OCI-LY1 (cell line): ENCODE measurements at regions not wholly inside any gene's neighbourhood (a gene's known extent, or its start where the extent isn't known, plus 50 kb on each side); places are given as distances from the start of the nearest gene placed in this dataset.

Experiments used
- H2AFZ ChIP-seq: fragments of 200-600 bp; sonication (generic), shearing (Covaris generic); 2 replicates; pipeline ENCODE4 v1.6.0; 2014; ENCODE audit warnings: antibody characterized with exemption, mild to moderate bottlenecking, low read length
- H3F3A ChIP-seq: fragments of 200-600 bp; sonication (generic), shearing (Covaris generic); 2 replicates; pipeline ENCODE4 v1.6.0; 2014; ENCODE audit warnings: mild to moderate bottlenecking, antibody characterized with exemption, low read length, moderate library complexity; ENCODE audit not compliant: insufficient read depth
- H3K27ac ChIP-seq: fragments of 200-600 bp; sonication (generic); 2 replicates; pipeline ENCODE4 v1.5.1; 2014; ENCODE audit warnings: low read length, mixed run types, mild to moderate bottlenecking, low read depth; ENCODE audit not compliant: poor library complexity, severe bottlenecking
- H3K27me3 ChIP-seq: fragments of 200-600 bp; sonication (generic); 2 replicates; pipeline ENCODE4 v1.6.0; 2014; ENCODE audit warnings: antibody characterized with exemption, mild to moderate bottlenecking, low read length, moderate library complexity; ENCODE audit not compliant: insufficient read depth
- H3K36me3 ChIP-seq: fragments of 200-600 bp; sonication (generic); 2 replicates; pipeline ENCODE4 v1.6.1; 2014; ENCODE audit warnings: mild to moderate bottlenecking, antibody characterized with exemption, low read length, moderate library complexity, mixed read lengths; ENCODE audit not compliant: insufficient read depth
- H3K4me1 ChIP-seq: fragments of 200-600 bp; sonication (generic); 2 replicates; pipeline ENCODE4 v1.5.1; 2014; ENCODE audit warnings: mild to moderate bottlenecking, low read length, moderate library complexity; ENCODE audit not compliant: insufficient read depth, severe bottlenecking
- H3K4me2 ChIP-seq: fragments of 200-600 bp; sonication (generic), shearing (Covaris generic); 2 replicates; pipeline ENCODE4 v1.6.1; 2014; ENCODE audit warnings: low read length
- H3K4me3 ChIP-seq: fragments of 200-600 bp; sonication (generic); 2 replicates; pipeline ENCODE4 v1.5.1; 2014; ENCODE audit warnings: low read length, low read depth, mild to moderate bottlenecking, mixed read lengths; ENCODE audit not compliant: poor library complexity, severe bottlenecking
- H3K79me2 ChIP-seq: fragments of 200-600 bp; shearing (Covaris generic); 2 replicates; pipeline ENCODE4 v1.6.1; 2016; ENCODE audit warnings: mixed run types, low read length, mixed read lengths; ENCODE audit not compliant: insufficient read depth
- H3K9ac ChIP-seq: fragments of 200-600 bp; sonication (generic), shearing (Covaris generic); 2 replicates; pipeline ENCODE4 v1.6.1; 2014; ENCODE audit warnings: mild to moderate bottlenecking, low read length, mixed read lengths
- H3K9me2 ChIP-seq: fragments of 200-600 bp; sonication (generic), shearing (Covaris generic); 2 replicates; pipeline ENCODE4 v1.6.1; 2014; ENCODE audit warnings: low read depth, mild to moderate bottlenecking, low read length, mixed read lengths
- H3K9me3 ChIP-seq: fragments of 200-600 bp; shearing (Covaris generic); 2 replicates; pipeline ENCODE4 v1.6.1; 2014; ENCODE audit warnings: low read length, mixed read lengths
- H4K20me1 ChIP-seq: fragments of 200-600 bp; sonication (generic), shearing (Covaris generic); 2 replicates; pipeline ENCODE4 v1.6.0; 2016; ENCODE audit warnings: mild to moderate bottlenecking, low read length; ENCODE audit not compliant: insufficient read depth
- EZH2 ChIP-seq: fragments of 200-600 bp; sonication (generic), shearing (Covaris generic); IDR thresholded peaks from 2 replicates; pipeline ENCODE4 v1.8.0; 2017; ENCODE audit warnings: borderline replicate concordance, mixed run types, mild to moderate bottlenecking, antibody characterized with exemption, low read length, moderate library complexity, mixed read lengths
- TF ChIP-seq, protein P1 (sequence below): fragments of 200-600 bp; sonication (generic), shearing (Covaris generic); IDR thresholded peaks from 2 replicates; pipeline ENCODE4 v1.5.1; 2017; ENCODE audit warnings: mild to moderate bottlenecking, antibody characterized with exemption, low read length, moderate library complexity, mixed read lengths

DNA sequence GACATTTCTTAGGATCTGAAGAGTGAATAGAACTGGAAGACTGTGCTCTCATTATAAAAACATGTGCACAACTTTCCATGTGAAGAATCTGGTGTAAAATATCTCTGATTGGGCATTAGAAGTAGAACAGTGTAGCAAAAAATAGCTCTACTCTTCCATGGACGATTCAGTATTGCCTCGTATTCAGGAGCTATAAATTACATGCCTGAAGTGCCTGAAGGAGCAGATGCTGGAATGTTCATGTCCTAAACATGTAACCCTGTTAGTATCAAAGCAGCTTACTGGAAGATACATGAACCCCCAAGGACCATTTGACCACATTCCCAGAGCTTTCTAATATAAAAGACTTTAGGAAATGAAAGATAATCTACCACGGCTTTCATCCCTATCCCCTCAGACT is 528.9 kb downstream of the DACH1 start:
- no peak for TF ChIP-seq EZH2
- Histone ChIP-seq H3K4me3 (no peak overlapping the region), H3K79me2 (no peaks in the 10 kb centered on the region), H4K20me1 (no peaks in the 10 kb centered on the region), H2AFZ (no peak overlapping the region), H3K36me3 (no peaks in the 10 kb centered on the region), H3K9me2 (no peaks in the 10 kb centered on the region), H3K27me3 (no peaks in the 10 kb centered on the region), H3K4me1 (no peaks in the 10 kb centered on the region), H3K9ac (no peak overlapping the region), H3K4me2 (no peak overlapping the region), H3K27ac (no peak overlapping the region), H3F3A (no peaks in the 10 kb centered on the region), H3K9me3 (no peaks in the 10 kb centered on the region)

DNA sequence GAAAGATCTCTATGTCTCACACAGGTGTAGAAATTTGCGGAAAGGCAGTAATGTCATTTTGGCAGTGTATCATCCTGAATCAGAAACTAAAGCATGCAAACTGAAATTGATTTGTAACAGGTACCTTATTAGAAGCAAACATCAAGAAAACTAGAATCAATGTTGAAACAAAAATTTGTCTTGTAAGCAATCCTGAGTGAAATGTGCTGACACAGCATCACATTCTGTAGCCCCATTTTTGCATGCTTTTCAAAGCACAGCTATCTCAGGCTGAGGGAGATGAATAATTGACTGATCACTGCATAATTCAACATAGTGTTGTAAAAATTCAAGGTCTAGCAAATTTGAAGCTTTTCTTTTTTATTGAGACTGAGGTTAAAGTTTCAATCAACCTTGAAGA is 539.7 kb downstream of the DACH1 start:
- no peak for TF ChIP-seq EZH2
- TF ChIP-seq, protein P1, sequence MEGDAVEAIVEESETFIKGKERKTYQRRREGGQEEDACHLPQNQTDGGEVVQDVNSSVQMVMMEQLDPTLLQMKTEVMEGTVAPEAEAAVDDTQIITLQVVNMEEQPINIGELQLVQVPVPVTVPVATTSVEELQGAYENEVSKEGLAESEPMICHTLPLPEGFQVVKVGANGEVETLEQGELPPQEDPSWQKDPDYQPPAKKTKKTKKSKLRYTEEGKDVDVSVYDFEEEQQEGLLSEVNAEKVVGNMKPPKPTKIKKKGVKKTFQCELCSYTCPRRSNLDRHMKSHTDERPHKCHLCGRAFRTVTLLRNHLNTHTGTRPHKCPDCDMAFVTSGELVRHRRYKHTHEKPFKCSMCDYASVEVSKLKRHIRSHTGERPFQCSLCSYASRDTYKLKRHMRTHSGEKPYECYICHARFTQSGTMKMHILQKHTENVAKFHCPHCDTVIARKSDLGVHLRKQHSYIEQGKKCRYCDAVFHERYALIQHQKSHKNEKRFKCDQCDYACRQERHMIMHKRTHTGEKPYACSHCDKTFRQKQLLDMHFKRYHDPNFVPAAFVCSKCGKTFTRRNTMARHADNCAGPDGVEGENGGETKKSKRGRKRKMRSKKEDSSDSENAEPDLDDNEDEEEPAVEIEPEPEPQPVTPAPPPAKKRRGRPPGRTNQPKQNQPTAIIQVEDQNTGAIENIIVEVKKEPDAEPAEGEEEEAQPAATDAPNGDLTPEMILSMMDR, result no peak
- Histone ChIP-seq H3K9me2 (no peaks in the 10 kb centered on the region), H3K27ac (no peak overlapping the region), H3K4me2 (no peak overlapping the region), H3K9me3 (no peaks in the 10 kb centered on the region), H3K9ac (no peak overlapping the region), H3K4me1 (no peaks in the 10 kb centered on the region), H3F3A (no peaks in the 10 kb centered on the region), H4K20me1 (no peaks in the 10 kb centered on the region), H3K27me3 (no peaks in the 10 kb centered on the region), H3K4me3 (no peak overlapping the region), H3K79me2 (no peaks in the 10 kb centered on the region), H2AFZ (no peak overlapping the region), H3K36me3 (no peaks in the 10 kb centered on the region)

DNA sequence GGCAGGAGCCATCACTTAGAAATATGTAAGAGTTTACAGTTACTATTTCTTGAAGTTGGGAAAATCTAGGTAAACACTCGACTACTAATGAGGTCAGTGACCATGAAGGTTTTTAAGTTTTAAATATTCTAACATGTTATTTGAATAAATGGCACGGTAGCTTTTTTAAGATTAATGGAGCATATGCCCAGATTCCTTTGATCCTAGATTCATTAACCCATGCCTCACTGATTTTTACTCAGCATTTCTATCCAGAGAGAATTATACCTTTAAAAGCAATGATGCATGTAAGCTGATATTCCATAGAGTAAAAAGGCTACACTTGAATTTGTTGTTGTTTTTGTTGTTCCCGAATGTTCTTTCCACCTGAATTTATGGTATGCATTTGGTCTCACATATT is 541.4 kb downstream of the DACH1 start:
- H3K4me1 ChIP-seq, result no peaks in the 10 kb centered on the region
- no peaks in the 10 kb centered on the region for H3K9me2 ChIP-seq
- no peak for TF ChIP-seq EZH2
- TF ChIP-seq, protein P1, result no peak
- H3K4me3 ChIP-seq, result no peak overlapping the region
- no peaks in the 10 kb centered on the region for H4K20me1 ChIP-seq
- no peak overlapping the region for H3K27ac ChIP-seq
- no peaks in the 10 kb centered on the region for H3K36me3 ChIP-seq
- no peak overlapping the region for H3K4me2 ChIP-seq
- H3K9ac ChIP-seq, result no peak overlapping the region
- H3F3A ChIP-seq, result no peaks in the 10 kb centered on the region
- no peaks in the 10 kb centered on the region for H3K27me3 ChIP-seq
- H3K79me2 ChIP-seq, result no peaks in the 10 kb centered on the region
- no peak overlapping the region for H2AFZ ChIP-seq
- H3K9me3 ChIP-seq, result no peaks in the 10 kb centered on the region

DNA sequence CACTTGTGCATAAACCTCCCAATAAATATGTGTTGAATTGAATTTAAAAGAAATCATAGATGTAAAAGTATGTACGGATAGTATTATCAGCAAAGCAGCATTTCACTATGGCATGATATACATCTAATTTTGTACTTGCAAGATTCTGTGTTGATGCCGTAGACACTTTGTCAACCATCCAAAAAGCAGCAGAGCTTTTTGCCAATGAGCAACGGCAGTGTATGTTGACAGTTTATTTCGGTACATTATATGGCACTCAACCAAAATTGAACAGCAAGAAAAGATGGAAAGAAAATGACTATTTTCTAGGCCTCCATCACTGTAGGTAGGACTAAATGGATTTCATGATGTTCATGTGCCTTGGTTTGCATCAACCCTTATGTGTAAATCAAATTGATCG is 543.7 kb downstream of the DACH1 start:
- Histone ChIP-seq H3K4me3 (no peak overlapping the region), H2AFZ (no peak overlapping the region), H3K27me3 (no peaks in the 10 kb centered on the region), H3K9me2 (no peaks in the 10 kb centered on the region), H3K9ac (no peak overlapping the region), H3K4me1 (no peaks in the 10 kb centered on the region), H3K27ac (no peak overlapping the region), H3K36me3 (no peaks in the 10 kb centered on the region), H3K4me2 (no peak overlapping the region), H3K79me2 (no peaks in the 10 kb centered on the region), H3F3A (no peaks in the 10 kb centered on the region), H4K20me1 (no peaks in the 10 kb centered on the region), H3K9me3 (no peaks in the 10 kb centered on the region)
- no peak for TF ChIP-seq EZH2
- TF ChIP-seq, protein P1, result no peak
